ENCODE measurements at regions not wholly inside any gene's neighbourhood (a gene's known extent, or its start where the extent isn't known, plus 50 kb on each side); places are given as distances from the start of the nearest gene placed in this dataset.
"Not testable (repeated sequence)": the region's sequence is repeated elsewhere in the genome, so short reads cannot be mapped to it uniquely, and the experiment has no call there.

DNA sequence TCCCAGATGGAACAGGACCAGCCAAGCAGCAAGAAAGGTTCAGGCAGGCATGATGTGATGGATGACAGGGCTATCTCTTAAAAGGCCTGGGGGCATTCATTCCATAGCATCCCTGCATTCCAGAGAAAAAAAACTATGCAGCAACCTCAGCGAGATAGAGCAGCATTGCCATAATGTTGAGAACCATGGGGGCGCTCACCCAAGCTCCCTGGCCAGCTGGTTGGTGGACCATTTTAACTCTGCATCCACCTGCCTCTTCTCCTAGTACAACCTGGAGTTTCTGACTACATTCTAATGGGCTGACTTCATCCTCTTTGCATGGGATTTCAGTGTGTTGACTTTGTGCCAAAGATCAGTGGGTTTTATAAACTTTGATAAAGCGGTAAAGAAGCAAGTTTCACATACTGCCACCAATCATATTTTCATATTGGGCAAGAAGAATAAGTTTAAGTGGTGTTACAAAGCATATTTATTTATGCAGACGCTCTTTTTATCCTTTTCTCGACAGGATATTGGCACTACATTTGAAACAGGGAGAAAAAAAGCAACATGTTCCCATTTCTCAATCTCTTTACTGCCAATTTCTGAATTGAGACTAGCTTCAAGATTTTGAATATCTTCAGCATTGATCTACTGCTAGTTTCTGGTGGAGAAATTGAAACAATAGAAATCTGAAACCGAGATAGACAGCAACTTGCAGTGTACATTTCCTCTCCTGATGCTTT, 378.3 kb upstream of the WWC1 start:
- no peak for DNase-seq (ENCODE audit: low read depth in 2 of 2)

GRCh38 chr5:167915237-167915636, 376.2 kb upstream of the WWC1 start:
- DNase-seq (ENCODE audit: low read depth in 2 of 2), result no peak

DNA sequence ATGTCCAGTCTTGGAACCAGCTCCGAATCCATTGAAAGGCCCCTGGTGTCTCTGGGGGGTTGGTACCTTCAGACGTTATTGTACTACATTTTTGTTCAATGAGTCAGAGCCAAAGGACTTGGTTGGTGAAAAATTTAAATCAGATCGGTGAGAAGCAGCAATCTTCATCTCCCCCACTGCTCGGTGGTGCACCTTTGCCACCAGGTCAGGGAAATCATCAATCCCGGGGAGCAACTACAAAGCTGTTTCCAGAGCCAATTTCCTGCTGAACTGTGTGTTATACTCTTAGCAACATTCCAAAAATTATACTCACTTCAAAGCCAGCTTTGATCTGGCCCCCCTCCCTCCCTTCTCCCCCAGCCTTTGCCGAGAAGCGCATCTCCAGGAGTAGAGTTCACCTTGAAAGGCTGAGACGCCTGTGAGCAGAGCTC, 375.2 kb upstream of the WWC1 start:
- DNase-seq (ENCODE audit: low read depth in 2 of 2), result no peak

DNA sequence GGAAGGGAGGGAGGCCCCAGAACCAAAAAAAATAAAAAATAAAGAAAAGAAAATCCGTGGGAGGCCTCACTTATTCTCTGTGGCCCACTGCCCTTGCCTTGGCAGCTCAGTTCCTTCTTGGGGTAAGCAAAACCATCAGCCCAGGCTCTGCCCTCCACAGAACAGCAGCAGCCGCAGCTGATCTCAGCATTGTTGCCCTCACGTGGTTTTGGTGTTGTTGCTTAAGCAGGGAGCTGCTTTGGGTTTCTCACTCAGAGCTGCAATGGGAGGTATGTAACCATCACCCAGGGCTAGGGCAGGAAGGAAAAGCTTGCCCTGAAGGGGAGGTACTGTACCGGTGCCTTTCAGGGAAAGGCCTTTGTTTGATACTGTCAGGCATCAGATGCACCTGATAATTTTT, 374.7 kb upstream of the WWC1 start:
- no peak for DNase-seq (ENCODE audit: low read depth in 2 of 2)

- DNase-seq (ENCODE audit: low read depth in 2 of 2), result no peak
Observed at GRCh38 chr5:167918184-167918812, 373.1 kb upstream of the WWC1 start.

- no peak for DNase-seq (ENCODE audit: low read depth in 2 of 2)
Observed at GRCh38 chr5:167918813-167919483, 372.5 kb upstream of the WWC1 start.

DNA sequence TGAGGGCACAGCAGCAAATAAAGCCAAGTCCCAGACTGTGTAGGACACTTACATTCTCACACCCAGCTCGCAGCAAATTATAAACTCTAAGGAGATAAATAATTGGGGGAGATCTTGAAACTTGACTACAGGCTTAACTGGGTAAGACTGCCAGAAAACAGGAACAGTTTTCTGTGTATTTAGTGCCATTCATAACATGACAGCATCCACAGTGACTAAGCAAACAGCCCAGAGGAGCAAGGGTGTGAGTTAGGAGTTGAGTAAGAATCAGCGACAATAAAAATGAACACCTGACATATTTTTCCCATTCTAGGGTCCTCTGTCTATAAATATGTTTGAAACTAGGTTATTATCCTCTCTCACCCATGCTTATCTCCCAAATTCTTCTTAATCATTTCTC, 370.9 kb upstream of the WWC1 start:
- no peak for DNase-seq (ENCODE audit: low read depth in 2 of 2)

- DNase-seq (ENCODE audit: low read depth in 2 of 2), result no peak
Observed at GRCh38 chr5:167921796-167922195, 369.6 kb upstream of the WWC1 start.

DNA sequence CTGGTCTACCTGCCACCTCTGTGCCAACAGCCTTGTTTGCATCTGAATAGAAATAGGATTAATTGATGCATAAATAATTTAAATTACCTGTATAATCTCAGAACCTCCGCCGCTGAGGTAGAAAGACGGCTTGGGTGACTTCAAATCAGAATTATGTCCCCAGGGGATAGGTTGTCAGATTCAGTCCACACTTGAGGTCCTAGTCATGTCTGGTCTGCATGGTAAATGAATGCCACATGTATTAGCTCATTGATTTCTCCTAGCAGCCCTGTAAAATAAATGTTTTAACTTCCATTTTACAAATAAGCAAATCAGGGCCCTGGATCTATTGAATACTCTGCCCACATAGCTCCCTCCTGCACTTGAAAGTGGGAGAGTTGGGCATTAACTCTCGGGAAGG, 368.0 kb upstream of the WWC1 start:
- DNase-seq (ENCODE audit: low read depth in 2 of 2), result no peak

- no peak for DNase-seq (ENCODE audit: low read depth in 2 of 2)
Observed at GRCh38 chr5:167929841-167930240, 361.6 kb upstream of the WWC1 start.

- no peak for DNase-seq (ENCODE audit: low read depth in 2 of 2)
Observed at GRCh38 chr5:167934551-167934971, 356.9 kb upstream of the WWC1 start.

DNA sequence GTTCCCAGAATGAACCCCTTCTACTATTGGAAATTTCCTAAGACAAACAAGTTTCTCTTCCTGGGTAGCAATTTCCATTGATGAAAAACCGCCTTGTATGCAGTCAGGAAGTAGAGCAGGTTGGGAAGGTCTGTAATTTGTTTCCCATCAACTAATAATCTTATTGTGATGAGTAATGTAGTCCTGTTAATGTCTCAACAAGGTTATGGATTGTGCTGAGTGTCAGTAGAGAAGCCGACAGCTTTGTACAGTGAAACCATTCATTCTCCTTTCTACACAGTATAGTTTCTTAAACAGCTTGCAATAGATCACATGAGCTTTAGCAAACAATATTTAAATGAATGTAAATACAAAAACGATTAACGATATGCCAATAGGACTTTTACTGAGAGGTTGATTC, 355.4 kb upstream of the WWC1 start:
- DNase-seq (ENCODE audit: low read depth in 2 of 2), result no peak

- no peak for DNase-seq (ENCODE audit: low read depth in 2 of 2)
Observed at GRCh38 chr5:167936944-167937634, 354.4 kb upstream of the WWC1 start.

DNA sequence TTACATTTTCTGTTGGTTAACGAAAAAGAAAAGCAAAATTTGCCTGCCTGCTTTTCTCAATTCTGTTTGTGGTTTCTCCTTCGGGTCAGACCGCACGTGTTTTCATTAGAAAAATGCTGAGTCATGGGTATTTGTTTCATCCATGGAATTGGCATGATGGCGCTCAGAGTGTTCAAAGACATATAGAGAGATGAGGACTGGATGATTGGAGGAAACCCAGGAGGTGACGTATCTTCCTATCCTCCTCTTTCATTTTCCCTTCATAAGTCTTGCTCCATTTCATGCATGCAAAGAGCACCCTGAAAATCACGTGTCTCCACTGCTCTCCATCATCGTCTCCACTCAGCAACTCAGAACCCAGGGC, 353.8 kb upstream of the WWC1 start:
- DNase-seq (ENCODE audit: low read depth in 2 of 2), result no peak

DNA sequence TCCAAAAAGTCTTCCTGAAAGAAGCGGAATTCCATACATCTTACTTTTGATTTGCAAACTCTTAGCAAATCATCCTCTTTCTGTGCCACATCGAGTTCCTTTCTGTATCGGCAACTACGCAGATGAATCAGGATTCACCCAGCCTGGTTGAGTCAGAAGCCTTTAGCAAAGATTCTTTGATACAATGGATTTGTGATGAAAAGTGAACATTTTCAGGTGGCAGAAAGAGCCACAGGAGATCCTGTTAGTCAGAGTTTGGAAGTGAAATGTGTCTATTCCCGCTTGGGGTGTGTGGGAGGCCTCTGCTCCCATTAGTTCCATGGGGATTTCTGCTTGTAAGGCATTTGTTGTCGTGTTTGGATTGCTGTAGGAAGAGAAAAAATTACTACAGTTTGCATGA, 351.8 kb upstream of the WWC1 start:
- no peak for DNase-seq (ENCODE audit: low read depth in 2 of 2)

DNA sequence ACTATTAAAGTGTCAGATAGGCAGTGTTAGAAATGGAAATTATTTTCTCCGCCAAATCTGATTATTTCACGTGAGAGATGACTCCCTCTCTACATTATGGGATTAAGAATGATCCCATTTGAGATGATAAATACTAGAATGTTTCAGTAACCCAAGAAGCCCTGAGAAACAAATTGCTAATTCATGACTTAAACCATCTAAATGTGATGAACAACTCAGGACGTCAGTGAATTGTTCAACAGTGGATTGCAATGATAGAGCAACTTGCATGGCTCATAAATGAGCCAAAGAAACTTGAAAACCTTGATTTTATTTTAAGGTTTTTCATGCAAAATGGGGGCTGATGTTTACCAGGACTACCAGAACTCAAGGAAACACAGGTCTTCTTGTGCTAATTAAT, 350.5 kb upstream of the WWC1 start:
- DNase-seq (ENCODE audit: low read depth in 2 of 2), result no peak

GRCh38 chr5:167941556-167941955, 349.9 kb upstream of the WWC1 start:
- DNase-seq (ENCODE audit: low read depth in 2 of 2), result not testable (repeated sequence)

DNA sequence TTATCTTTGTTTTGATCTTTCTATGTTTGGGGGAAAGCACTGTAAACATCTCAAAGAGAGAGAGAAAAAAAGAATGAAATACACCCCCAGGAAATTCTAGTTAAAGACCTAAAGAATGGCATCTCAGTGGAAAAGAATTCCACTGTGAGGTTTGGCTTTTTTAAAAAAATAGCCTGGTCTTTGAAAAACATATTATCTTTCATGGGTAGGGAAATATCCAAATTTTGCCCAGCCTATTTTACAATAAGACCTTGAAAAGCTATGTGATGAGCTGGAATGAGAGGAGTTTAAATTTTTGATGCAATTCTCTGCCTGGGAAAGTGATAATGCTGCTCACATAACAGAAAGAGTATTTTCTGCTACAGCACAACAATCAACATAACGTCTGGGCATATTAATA, 348.1 kb upstream of the WWC1 start:
- DNase-seq (ENCODE audit: low read depth in 2 of 2), result no peak

DNA sequence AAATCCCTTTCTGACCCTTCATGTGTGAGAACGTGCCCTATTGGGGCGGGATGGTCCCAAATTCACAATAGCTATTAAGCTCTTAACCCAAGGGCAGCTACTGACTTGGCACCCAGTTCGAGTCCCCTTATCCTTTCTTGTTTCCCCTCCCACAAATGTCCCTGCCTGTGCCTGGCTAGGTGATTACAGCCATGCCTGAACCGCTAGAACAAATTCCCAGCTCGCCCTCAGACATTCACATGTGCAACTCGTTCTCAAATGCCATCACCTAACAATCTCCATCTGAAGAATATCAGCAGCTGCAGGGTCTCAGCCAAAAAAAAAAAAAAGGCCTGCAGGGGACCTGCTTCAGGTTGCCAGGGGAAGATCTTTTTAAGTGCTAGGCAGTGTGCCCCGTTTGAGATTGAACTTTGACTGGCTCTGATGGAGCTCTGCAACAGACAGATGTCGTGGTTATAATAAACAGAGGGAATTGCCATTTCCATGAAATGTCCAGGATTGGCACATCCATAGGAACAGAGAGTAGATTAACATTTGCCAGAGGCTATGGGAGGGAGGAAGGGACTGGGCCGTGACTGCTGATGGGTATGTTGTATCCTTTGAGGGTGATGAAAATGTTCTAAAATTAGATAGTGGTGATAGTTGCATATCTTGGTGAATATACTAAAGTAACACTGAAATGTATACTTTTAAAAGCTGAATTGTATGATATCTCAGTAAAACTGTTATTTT, 347.2 kb upstream of the WWC1 start:
- DNase-seq (ENCODE audit: low read depth in 2 of 2), result no peak

DNA sequence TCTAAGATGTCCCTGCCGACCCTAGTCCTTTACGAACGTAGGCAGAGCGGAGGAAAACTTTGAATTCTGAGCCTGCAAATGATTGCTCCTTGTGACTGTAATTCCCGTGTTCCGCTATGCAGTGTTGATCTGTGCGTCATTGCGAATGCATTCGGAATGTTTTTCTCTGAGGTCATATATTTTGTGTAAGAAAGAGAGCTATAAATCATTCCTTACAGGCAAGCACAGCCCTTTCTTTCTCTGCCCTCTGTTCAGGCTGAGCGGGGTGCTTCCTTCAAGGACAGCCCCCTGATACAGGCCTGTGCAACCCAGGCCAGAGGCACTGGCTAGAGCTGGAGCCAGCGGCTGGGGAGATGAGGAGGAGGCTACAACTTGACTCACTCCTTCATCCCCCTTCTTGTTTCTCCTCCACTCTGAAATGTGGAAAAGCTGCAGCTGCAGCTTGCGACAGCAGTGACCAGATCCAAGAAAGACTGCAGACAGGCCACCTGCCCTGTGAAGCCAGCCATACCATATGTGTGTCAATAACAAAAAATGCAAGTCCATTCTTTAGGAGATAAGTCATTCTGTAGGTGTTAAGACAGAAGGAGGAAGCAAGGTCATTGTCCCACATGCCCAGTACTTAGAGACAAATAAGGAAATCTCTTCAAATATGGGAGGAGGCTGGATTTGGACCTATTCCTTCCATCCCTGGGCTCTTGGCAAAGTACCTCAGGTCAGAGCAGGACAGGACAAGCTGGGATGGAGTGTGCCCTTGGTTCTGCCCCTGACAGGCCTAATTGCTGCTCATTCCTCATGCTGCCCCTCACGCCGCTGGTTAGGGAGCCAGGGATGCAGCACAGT, 345.7 kb upstream of the WWC1 start:
- DNase-seq (ENCODE audit: low read depth in 2 of 2), result no peak

DNA sequence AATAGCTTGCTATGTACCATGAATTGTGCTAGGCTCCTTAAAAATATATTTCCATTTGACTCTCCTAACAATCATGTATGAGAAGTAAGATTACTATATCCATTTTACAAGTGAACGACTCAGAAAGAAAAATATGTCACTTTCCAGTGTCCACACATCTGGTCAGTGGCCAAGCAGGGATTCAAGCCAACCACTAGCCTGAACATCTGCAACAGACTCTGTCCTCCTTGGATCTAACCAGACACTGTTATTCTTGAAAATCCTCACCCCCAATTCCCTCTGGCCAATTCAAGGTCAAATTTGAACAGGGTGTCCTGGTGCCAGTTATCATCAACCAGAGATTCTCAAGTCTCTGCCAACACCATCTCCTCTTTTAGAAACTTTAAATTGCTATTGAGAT, 344.1 kb upstream of the WWC1 start:
- no peak for DNase-seq (ENCODE audit: low read depth in 2 of 2)

All from stimulated activated CD4-positive, alpha-beta T cell treated with anti-CD3 and anti-CD28 coated beads, Interleukin-1b, Interleukin-23, amount 100 ng/mL, for 4 hours (primary cell).